Neural crest cell (in vitro differentiated cells): ENCODE measurements at regions not wholly inside any gene's neighbourhood (a gene's known extent, or its start where the extent isn't known, plus 50 kb on each side); places are given as distances from the start of the nearest gene placed in this dataset.

ENCODE experiments used
- DNase-seq: peaks from one replicate; pipeline ENCODE4 v3.0.0; 2021; ENCODE audit warnings: low read depth, mixed read lengths, low spot score
- H3K27ac Mint-ChIP-seq: one replicate; pipeline ENCODE4 v1.8.0; 2021; ENCODE audit warnings: mild to moderate bottlenecking, mixed read lengths; ENCODE audit not compliant: unreplicated experiment
- H3K27me3 Mint-ChIP-seq: 2 replicates; pipeline ENCODE4 v1.8.0; 2021; ENCODE audit warnings: low read depth, mild to moderate bottlenecking, mixed read lengths
- H3K36me3 Mint-ChIP-seq: 2 replicates; pipeline ENCODE4 v1.8.0; 2021; ENCODE audit warnings: low read depth, mild to moderate bottlenecking, mixed read lengths
- H3K4me1 Mint-ChIP-seq: 2 replicates; pipeline ENCODE4 v1.8.0; 2021; ENCODE audit warnings: mixed read lengths
- H3K4me3 Mint-ChIP-seq: one replicate; pipeline ENCODE4 v1.8.0; 2021; ENCODE audit warnings: mild to moderate bottlenecking, mixed read lengths
- H3K9me3 Mint-ChIP-seq: 2 replicates; pipeline ENCODE4 v1.8.0; 2021; ENCODE audit warnings: mixed read lengths
- CTCF ChIP-seq: fragments of 200-600 bp; sonication (generic); conservative IDR thresholded peaks from 2 replicates; pipeline ENCODE4 v1.5.0; 2021; ENCODE audit warnings: antibody characterized with exemption, mild to moderate bottlenecking

DNA sequence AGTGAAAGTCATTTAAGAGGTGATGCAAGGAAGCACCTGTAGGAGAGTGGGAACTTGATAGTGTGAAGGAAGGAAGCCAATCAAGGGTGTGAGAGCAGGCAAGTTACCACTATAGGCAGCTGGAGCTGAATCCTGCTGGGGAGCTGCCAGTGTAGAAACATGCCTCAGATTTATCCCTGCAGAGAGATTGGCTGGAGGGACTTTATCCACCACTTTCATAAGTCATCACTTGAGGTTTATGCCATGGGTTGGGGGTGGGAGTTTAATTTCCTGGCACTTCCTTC is 443.6 kb downstream of the PLPP3 start:
- Mint-ChIP-seq H3K9me3 (no peaks in the 10 kb centered on the region), H3K27ac (peak overlapping the region; percentile 35), H3K4me1 (peaks cover 3% of the 10 kb centered on the region), H3K27me3 (no peaks in the 10 kb centered on the region), H3K4me3 (no peak overlapping the region), H3K36me3 (no peaks in the 10 kb centered on the region)
- TF ChIP-seq CTCF = no peak
- DNase-seq = no peak

- peaks cover 3% of the 10 kb centered on the region for H3K4me1 Mint-ChIP-seq
- H3K36me3 Mint-ChIP-seq = no peaks in the 10 kb centered on the region
- no peak for TF ChIP-seq CTCF
- H3K27ac Mint-ChIP-seq = peak overlapping the region; percentile 35
- DNase-seq = no peak
- no peaks in the 10 kb centered on the region for H3K27me3 Mint-ChIP-seq
- H3K9me3 Mint-ChIP-seq = no peaks in the 10 kb centered on the region
- H3K4me3 Mint-ChIP-seq = no peak overlapping the region
Observed at GRCh38 chr1:56135069-56135863, 444.1 kb downstream of the PLPP3 start.

GRCh38 chr1:56133522-56134472 is 445.6 kb downstream of the PLPP3 start:
- Mint-ChIP-seq H3K27me3 (no peaks in the 10 kb centered on the region), H3K9me3 (peaks cover 4% of the 10 kb centered on the region), H3K27ac (no peak overlapping the region), H3K36me3 (no peaks in the 10 kb centered on the region), H3K4me1 (no peaks in the 10 kb centered on the region), H3K4me3 (no peak overlapping the region)
- no peak for TF ChIP-seq CTCF
- DNase-seq = no peak

- TF ChIP-seq CTCF = no peak
- DNase-seq = no peak
- Mint-ChIP-seq H3K4me1 (no peaks in the 10 kb centered on the region), H3K36me3 (peaks cover 3% of the 10 kb centered on the region), H3K27ac (no peak overlapping the region), H3K27me3 (no peaks in the 10 kb centered on the region), H3K4me3 (no peak overlapping the region), H3K9me3 (peaks cover 8% of the 10 kb centered on the region)
Observed at GRCh38 chr1:56132520-56132919, 446.8 kb downstream of the PLPP3 start.

- no peaks in the 10 kb centered on the region for H3K4me1 Mint-ChIP-seq
- DNase-seq = no peak
- no peaks in the 10 kb centered on the region for H3K27me3 Mint-ChIP-seq
- peaks cover 5% of the 10 kb centered on the region for H3K36me3 Mint-ChIP-seq
- no peak overlapping the region for H3K27ac Mint-ChIP-seq
- H3K4me3 Mint-ChIP-seq = no peak overlapping the region
- H3K9me3 Mint-ChIP-seq = peaks cover 20% of the 10 kb centered on the region
- TF ChIP-seq CTCF = no peak
Observed at GRCh38 chr1:56129837-56130236, 449.5 kb downstream of the PLPP3 start.
